ENCODE measurements at regions not wholly inside any gene's neighbourhood (a gene's known extent, or its start where the extent isn't known, plus 50 kb on each side); places are given as distances from the start of the nearest gene placed in this dataset.

DNA sequence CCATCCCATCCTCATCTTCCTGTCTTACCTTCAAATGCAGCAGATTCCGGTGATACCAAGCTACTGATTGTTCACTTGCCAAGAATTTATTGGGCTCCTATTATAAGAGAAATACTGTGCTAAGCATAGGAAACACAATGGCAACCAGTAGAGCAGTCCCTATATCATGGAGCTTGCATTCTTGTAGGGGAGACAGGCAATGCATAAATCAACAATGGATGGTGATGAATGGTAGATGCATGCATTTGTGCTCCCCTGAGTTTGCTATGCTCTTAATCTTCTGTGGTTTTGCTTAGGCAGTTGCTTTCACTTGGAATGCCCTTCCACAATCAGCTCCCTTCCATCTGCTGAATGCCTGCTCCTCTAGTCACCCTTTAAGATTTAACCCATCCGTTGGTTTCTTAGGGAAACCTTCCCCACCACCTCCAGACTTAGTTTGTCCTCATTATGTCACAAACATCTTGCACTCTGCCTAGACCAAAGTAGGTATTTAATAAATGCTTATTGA, 200.2 kb upstream of the TOX3 start:
- TF ChIP-seq, protein P1, sequence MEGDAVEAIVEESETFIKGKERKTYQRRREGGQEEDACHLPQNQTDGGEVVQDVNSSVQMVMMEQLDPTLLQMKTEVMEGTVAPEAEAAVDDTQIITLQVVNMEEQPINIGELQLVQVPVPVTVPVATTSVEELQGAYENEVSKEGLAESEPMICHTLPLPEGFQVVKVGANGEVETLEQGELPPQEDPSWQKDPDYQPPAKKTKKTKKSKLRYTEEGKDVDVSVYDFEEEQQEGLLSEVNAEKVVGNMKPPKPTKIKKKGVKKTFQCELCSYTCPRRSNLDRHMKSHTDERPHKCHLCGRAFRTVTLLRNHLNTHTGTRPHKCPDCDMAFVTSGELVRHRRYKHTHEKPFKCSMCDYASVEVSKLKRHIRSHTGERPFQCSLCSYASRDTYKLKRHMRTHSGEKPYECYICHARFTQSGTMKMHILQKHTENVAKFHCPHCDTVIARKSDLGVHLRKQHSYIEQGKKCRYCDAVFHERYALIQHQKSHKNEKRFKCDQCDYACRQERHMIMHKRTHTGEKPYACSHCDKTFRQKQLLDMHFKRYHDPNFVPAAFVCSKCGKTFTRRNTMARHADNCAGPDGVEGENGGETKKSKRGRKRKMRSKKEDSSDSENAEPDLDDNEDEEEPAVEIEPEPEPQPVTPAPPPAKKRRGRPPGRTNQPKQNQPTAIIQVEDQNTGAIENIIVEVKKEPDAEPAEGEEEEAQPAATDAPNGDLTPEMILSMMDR (IDR thresholded peaks at IDR 0.05) = no peak
- no peak for TF ChIP-seq POLR2A (IDR thresholded peaks at IDR 0.05)
